Testis (tissue), 2 donors: ENCODE measurements at regions not wholly inside any gene's neighbourhood (a gene's known extent, or its start where the extent isn't known, plus 50 kb on each side); places are given as distances from the start of the nearest gene placed in this dataset.

Source experiments
- DNase-seq: peaks from one replicate; pipeline ENCODE4 v3.0.0-alpha.2; 2019
- H3K27ac ChIP-seq, 2 donors: fragments of 200-600 bp; sonication (generic); one replicate each; pipeline ENCODE4 v1.5.1; 2019
- H3K27me3 ChIP-seq: fragments of 200-600 bp; sonication (generic); one replicate; pipeline ENCODE4 v1.5.1; 2019
- H3K36me3 ChIP-seq: fragments of 200-600 bp; sonication (generic); one replicate; pipeline ENCODE4 v1.5.1; 2017; ENCODE audit warnings: low read depth; ENCODE audit errors: missing control alignments
- H3K4me1 ChIP-seq: fragments of 200-600 bp; sonication (generic); one replicate; pipeline ENCODE4 v1.5.1; 2019
- H3K4me3 ChIP-seq, 2 donors: fragments of 200-600 bp; sonication (generic); one replicate each; pipeline ENCODE4 v1.5.1; 2017 to 2019
- H3K9me3 ChIP-seq: fragments of 200-600 bp; sonication (generic); one replicate; pipeline ENCODE4 v1.5.1; 2017
- CTCF ChIP-seq, 3 experiments: fragments of 450-650 bp in 2 of 3; fragments of 200-600 bp in 1 of 3; sonication (generic) in 1 of 3; IDR thresholded peaks; one replicate each; pipeline ENCODE4 v1.5.1; 2016 to 2019; ENCODE audit warnings: antibody characterized with exemption in 3 of 3, mild to moderate bottlenecking in 2 of 3, moderate library complexity in 1 of 3
- POLR2A ChIP-seq: fragments of 450-650 bp; IDR thresholded peaks from one replicate; pipeline ENCODE4 v1.6.1; 2017; ENCODE audit warnings: antibody characterized with exemption, mild to moderate bottlenecking, moderate library complexity
- WGBS, 2 donors: methylation state at CpG; one replicate each; pipeline ENCODE4 v1.1.5; 2018; 5-methylcytosine and 5-hydroxymethylcytosine counted together
- intact Hi-C: fragments of 100-400 bp; cut with DNase I; formaldehyde crosslinking; loops from one replicate; pipeline ENCODE4 v1.15.1; 2023; ENCODE audit warnings: low total_unique reads

GRCh38 chr9:107638521-107639310 is 149.1 kb upstream of the KLF4 start:
- no peak for TF ChIP-seq CTCF (IDR thresholded peaks at IDR 0.05)
- TF ChIP-seq POLR2A: no peak
- DNase-seq: peak; percentile 77
- peak overlapping the region; percentile 52 to 57 for H3K4me3 ChIP-seq
- no peaks in the 10 kb centered on the region for H3K36me3 ChIP-seq
- H3K9me3 ChIP-seq: no peaks in the 10 kb centered on the region
- peaks cover 16% of the 10 kb centered on the region for H3K4me1 ChIP-seq
- H3K27me3 ChIP-seq: no peaks in the 10 kb centered on the region
- intact Hi-C loops: loop anchor here (10.0 kb wide), 1 partner anchor 144 kb away; no protein-coding TSS in a partner anchor
- H3K27ac ChIP-seq: peak overlapping the region; percentile 90 to 97
- 19 to 21% methylated on average over 7 of the region's 7 CpGs for WGBS, 2 donors

GRCh38 chr9:107637421-107638420 is 148.2 kb upstream of the KLF4 start:
- WGBS, 2 donors: 1% methylated on average over 42 to 65 of the region's 67 CpGs
- Histone ChIP-seq H3K4me3 (peak overlapping the region; percentile 52 to 57), H3K9me3 (no peaks in the 10 kb centered on the region), H3K4me1 (peaks cover 16% of the 10 kb centered on the region), H3K36me3 (no peaks in the 10 kb centered on the region), H3K27ac (peak overlapping the region; percentile 90 to 97), H3K27me3 (no peaks in the 10 kb centered on the region)
- peak; percentile 95 for DNase-seq
- intact Hi-C loops: loop anchor here (10.0 kb wide), 1 partner anchor 143 kb away; no protein-coding TSS in a partner anchor
- TF ChIP-seq POLR2A (peak; percentile 87), CTCF (IDR thresholded peaks at IDR 0.05) (peak; percentile 14 to 52 (median 20))

- H3K4me1 ChIP-seq: peaks cover 16% of the 10 kb centered on the region
- intact Hi-C loops: loop anchor here (10.0 kb wide), 1 partner anchor 142 kb away; no protein-coding TSS in a partner anchor
- no peaks in the 10 kb centered on the region for H3K9me3 ChIP-seq
- H3K4me3 ChIP-seq: no peak overlapping the region
- H3K27me3 ChIP-seq: no peaks in the 10 kb centered on the region
- TF ChIP-seq POLR2A (no peak), CTCF (IDR thresholded peaks at IDR 0.05) (no peak)
- no peak for DNase-seq
- H3K36me3 ChIP-seq: no peaks in the 10 kb centered on the region
- H3K27ac ChIP-seq: peak overlapping the region; percentile 90 to 97
- WGBS, 2 donors: 59% methylated on average over 5 of the region's 5 CpGs
These were observed 147.2 kb upstream of the KLF4 start for GRCh38 chr9:107636571-107637381.

- no peak for DNase-seq
- H3K4me1 ChIP-seq: peaks cover 16% of the 10 kb centered on the region
- no peaks in the 10 kb centered on the region for H3K9me3 ChIP-seq
- 80 to 90% methylated on average over 6 of the region's 6 CpGs for WGBS, 2 donors
- H3K4me3 ChIP-seq: no peak overlapping the region
- intact Hi-C loops: loop anchor here (10.0 kb wide), 1 partner anchor 141 kb away; no protein-coding TSS in a partner anchor
- no peaks in the 10 kb centered on the region for H3K27me3 ChIP-seq
- TF ChIP-seq POLR2A (no peak), CTCF (IDR thresholded peaks at IDR 0.05) (no peak)
- H3K27ac ChIP-seq: no peak overlapping the region
- no peaks in the 10 kb centered on the region for H3K36me3 ChIP-seq
These were observed 146.2 kb upstream of the KLF4 start for GRCh38 chr9:107635803-107636174.
